ENCODE measurements at regions not wholly inside any gene's neighbourhood (a gene's known extent, or its start where the extent isn't known, plus 50 kb on each side); places are given as distances from the start of the nearest gene placed in this dataset.

GRCh38 chr7:57381581-57381980 is 68.4 kb upstream of the ZNF716 start:
- DNase-seq (ENCODE audit: low read depth, low spot score) (no peak), FAIRE-seq (no peak)
- H3K4me3 ChIP-seq (replicated peaks in 1 of 3; ENCODE audit: insufficient read depth in 1 of 3, low read depth in 1 of 3, low read length in 3 of 3) = no peak overlapping the region
- TF ChIP-seq POLR2AphosphoS5 (IDR thresholded peaks at IDR 0.05; ENCODE audit: insufficient read depth, low read depth, low read length) = no peak
- TF ChIP-seq MYC (IDR thresholded peaks at IDR 0.05; ENCODE audit: low read depth, low read length) = no peak
- TF ChIP-seq JUN (IDR thresholded peaks at IDR 0.05; ENCODE audit: borderline replicate concordance, insufficient read depth, insufficient read length, low read depth) = no peak
- no peak for TF ChIP-seq FOS (IDR thresholded peaks at IDR 0.05; ENCODE audit: borderline replicate concordance, insufficient read depth, low read length)
- no peak for TF ChIP-seq POLR2A (IDR thresholded peaks at IDR 0.05; ENCODE audit: low read depth, low read length)
- TF ChIP-seq EZH2 (IDR thresholded peaks at IDR 0.05; ENCODE audit: borderline replicate concordance, low read depth, low read length, severe bottlenecking) = no peak
- TF ChIP-seq, protein P1, sequence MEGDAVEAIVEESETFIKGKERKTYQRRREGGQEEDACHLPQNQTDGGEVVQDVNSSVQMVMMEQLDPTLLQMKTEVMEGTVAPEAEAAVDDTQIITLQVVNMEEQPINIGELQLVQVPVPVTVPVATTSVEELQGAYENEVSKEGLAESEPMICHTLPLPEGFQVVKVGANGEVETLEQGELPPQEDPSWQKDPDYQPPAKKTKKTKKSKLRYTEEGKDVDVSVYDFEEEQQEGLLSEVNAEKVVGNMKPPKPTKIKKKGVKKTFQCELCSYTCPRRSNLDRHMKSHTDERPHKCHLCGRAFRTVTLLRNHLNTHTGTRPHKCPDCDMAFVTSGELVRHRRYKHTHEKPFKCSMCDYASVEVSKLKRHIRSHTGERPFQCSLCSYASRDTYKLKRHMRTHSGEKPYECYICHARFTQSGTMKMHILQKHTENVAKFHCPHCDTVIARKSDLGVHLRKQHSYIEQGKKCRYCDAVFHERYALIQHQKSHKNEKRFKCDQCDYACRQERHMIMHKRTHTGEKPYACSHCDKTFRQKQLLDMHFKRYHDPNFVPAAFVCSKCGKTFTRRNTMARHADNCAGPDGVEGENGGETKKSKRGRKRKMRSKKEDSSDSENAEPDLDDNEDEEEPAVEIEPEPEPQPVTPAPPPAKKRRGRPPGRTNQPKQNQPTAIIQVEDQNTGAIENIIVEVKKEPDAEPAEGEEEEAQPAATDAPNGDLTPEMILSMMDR (IDR thresholded peaks at IDR 0.05; ENCODE audit: extremely low read depth in 1 of 2, insufficient read depth in 1 of 2, low read depth in 1 of 2, low read length in 2 of 2) = no peak
- TF ChIP-seq, protein P2, sequence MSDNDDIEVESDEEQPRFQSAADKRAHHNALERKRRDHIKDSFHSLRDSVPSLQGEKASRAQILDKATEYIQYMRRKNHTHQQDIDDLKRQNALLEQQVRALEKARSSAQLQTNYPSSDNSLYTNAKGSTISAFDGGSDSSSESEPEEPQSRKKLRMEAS (IDR thresholded peaks at IDR 0.05; ENCODE audit: insufficient read depth, insufficient read length) = no peak
- no peak for TF ChIP-seq GATA2 (IDR thresholded peaks at IDR 0.05; ENCODE audit: insufficient read depth, insufficient read length, low read depth, low read length)
- intact Hi-C loops (cut with micrococcal nuclease) = no loop called here
- no peaks in the 10 kb centered on the region for H3K4me1 ChIP-seq (ENCODE audit: control insufficient read depth, extremely low read depth, insufficient read depth, low read length)
- no peaks in the 10 kb centered on the region for H3K36me3 ChIP-seq (ENCODE audit: control insufficient read depth in 2 of 2, extremely low read depth in 1 of 2, insufficient read depth in 2 of 2, low read length in 2 of 2)
- BruUV-seq (replicated peaks) = no TSS peak
- no peaks in the 10 kb centered on the region for H3K27me3 ChIP-seq (ENCODE audit: control insufficient read depth in 2 of 2, insufficient read depth in 2 of 2, low read length in 2 of 2)
- ChIA-PET CTCF (no interaction called here), POLR2A (no interaction called here)
- H4K20me1 ChIP-seq (replicated peaks; ENCODE audit: control insufficient read depth, extremely low read depth, insufficient read depth, low read length) = no peaks in the 10 kb centered on the region
- no peak overlapping the region for H3K9ac ChIP-seq (replicated peaks; ENCODE audit: extremely low read depth, insufficient read depth, low read length)
- no peak overlapping the region for H2AFZ ChIP-seq (ENCODE audit: low read depth, low read length)
- H3K79me2 ChIP-seq (ENCODE audit: control insufficient read depth, insufficient read depth, low read length) = no peaks in the 10 kb centered on the region
- H3K27ac ChIP-seq (ENCODE audit: insufficient read depth, low read depth, low read length) = no peak overlapping the region
- no peak overlapping the region for H3K4me2 ChIP-seq (ENCODE audit: insufficient read depth, low read length)
- no peaks in the 10 kb centered on the region for H3K9me1 ChIP-seq (replicated peaks; ENCODE audit: control insufficient read depth, extremely low read depth, insufficient read depth, low read length)
- dilution Hi-C loops (cut with MboI; ENCODE audit: extremely low pct_ligation_motif_present, low sequenced_read_pairs) = no loop called here
- H3K9me3 ChIP-seq (replicated peaks; ENCODE audit: control insufficient read depth, insufficient read depth, low read length) = peaks cover 11% of the 10 kb centered on the region

All from endothelial cell of umbilical vein (primary cell).